ENCODE measurements at regions not wholly inside any gene's neighbourhood (a gene's known extent, or its start where the extent isn't known, plus 50 kb on each side); places are given as distances from the start of the nearest gene placed in this dataset.
"Not testable (repeated sequence)": the region's sequence is repeated elsewhere in the genome, so short reads cannot be mapped to it uniquely, and the experiment has no call there.

DNA sequence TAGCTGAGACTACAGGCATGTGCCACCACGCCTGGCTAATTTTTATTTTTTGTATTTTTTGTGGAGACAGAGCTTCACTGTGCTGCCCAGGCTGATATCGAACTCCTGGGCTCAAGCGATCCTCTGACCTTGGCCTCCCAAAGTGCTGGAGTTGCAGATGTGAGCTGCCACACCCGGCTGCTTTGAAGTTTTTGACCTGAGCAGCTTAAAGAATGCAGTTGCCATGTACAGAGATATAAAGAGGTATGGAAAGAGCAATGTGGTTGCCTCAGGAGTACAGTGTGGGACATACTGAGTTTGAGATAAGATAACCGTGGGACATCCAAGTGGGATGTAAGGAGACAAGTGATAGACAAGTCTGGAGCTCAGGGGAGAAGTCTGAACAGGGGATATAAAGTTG, 82.7 kb upstream of the LSM14A start:
- no peak overlapping the region for H3K4me3 ChIP-seq
- H3K9me3 ChIP-seq: no peaks in the 10 kb centered on the region
- intact Hi-C loops (cut with DNase I): no loop called here
- H3K36me3 ChIP-seq (replicated peaks in 1 of 2; ENCODE audit: insufficient read depth in 1 of 2, low read depth in 2 of 2): no peaks in the 10 kb centered on the region
- H3K27me3 ChIP-seq: no peaks in the 10 kb centered on the region
- DNase-seq (no peak), ATAC-seq (no peak)
- TF ChIP-seq, protein P1, sequence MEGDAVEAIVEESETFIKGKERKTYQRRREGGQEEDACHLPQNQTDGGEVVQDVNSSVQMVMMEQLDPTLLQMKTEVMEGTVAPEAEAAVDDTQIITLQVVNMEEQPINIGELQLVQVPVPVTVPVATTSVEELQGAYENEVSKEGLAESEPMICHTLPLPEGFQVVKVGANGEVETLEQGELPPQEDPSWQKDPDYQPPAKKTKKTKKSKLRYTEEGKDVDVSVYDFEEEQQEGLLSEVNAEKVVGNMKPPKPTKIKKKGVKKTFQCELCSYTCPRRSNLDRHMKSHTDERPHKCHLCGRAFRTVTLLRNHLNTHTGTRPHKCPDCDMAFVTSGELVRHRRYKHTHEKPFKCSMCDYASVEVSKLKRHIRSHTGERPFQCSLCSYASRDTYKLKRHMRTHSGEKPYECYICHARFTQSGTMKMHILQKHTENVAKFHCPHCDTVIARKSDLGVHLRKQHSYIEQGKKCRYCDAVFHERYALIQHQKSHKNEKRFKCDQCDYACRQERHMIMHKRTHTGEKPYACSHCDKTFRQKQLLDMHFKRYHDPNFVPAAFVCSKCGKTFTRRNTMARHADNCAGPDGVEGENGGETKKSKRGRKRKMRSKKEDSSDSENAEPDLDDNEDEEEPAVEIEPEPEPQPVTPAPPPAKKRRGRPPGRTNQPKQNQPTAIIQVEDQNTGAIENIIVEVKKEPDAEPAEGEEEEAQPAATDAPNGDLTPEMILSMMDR (IDR thresholded peaks at IDR 0.05): no peak
- TF ChIP-seq POLR2A (IDR thresholded peaks at IDR 0.05): no peak
- H3K27ac ChIP-seq: no peak overlapping the region
- H3K4me1 ChIP-seq: no peaks in the 10 kb centered on the region
- 60 to 61% methylated on average over 5 of the region's 5 CpGs for WGBS, 2 donors

DNA sequence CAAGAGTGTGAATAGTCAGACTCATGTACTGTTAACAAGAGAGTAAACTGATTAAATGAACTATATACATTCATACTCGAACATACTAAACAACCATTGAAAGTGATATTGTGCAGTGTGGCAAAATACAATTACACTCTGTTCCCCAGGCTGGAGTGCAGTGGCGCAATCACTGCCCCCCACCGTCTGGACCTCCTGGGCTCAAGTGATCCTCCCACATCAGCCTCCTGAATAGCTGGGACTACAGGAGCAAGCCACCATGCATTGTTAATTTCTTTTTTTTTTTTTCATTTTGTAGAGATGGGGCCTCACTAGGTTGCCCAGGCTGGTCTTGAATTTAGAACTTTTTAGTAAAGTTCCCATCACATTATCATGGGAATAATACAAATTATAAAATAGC, 77.3 kb upstream of the LSM14A start:
- no peak overlapping the region for H3K4me3 ChIP-seq
- no peak overlapping the region for H3K27ac ChIP-seq
- peaks cover 0 to 4% of the 10 kb centered on the region in 2 donors for H3K27me3 ChIP-seq
- no peaks in the 10 kb centered on the region for H3K36me3 ChIP-seq (replicated peaks in 1 of 2; ENCODE audit: insufficient read depth in 1 of 2, low read depth in 2 of 2)
- no peaks in the 10 kb centered on the region for H3K9me3 ChIP-seq
- intact Hi-C loops (cut with DNase I): no loop called here
- ATAC-seq (no peak), DNase-seq (no peak)
- H3K4me1 ChIP-seq: no peaks in the 10 kb centered on the region
- no peak for TF ChIP-seq POLR2A (IDR thresholded peaks at IDR 0.05)
- TF ChIP-seq, protein P1 (IDR thresholded peaks at IDR 0.05): no peak
- 57 to 63% methylated on average over 3 of the region's 3 CpGs for WGBS, 2 donors

DNA sequence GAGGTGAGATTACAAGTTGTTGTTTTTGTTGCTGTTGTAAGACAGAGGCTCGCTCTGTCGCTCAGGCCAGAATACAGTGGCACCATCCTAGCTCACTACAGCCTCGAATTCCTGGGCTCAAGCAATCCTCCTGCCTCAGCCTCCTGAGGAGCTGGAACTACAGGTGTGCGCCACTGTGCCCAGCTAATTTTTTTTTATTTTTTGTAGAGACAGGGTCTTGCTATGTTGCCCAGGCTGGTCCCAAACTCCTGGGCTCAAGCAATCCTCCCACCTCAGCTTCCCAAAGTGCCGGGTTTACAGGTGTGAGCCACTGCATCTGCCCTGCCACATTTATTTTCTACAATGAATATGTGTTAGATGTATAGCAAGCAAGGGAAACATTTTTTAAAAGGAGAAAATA, 76.9 kb upstream of the LSM14A start:
- WGBS, 2 donors: 82 to 85% methylated on average over 5 of the region's 5 CpGs
- intact Hi-C loops (cut with DNase I); H3K27me3 ChIP-seq; H3K4me3 ChIP-seq; H3K36me3 ChIP-seq (replicated peaks in 1 of 2; ENCODE audit: insufficient read depth in 1 of 2, low read depth in 2 of 2); H3K27ac ChIP-seq; H3K9me3 ChIP-seq; H3K4me1 ChIP-seq; ATAC-seq; DNase-seq: not testable (repeated sequence)

DNA sequence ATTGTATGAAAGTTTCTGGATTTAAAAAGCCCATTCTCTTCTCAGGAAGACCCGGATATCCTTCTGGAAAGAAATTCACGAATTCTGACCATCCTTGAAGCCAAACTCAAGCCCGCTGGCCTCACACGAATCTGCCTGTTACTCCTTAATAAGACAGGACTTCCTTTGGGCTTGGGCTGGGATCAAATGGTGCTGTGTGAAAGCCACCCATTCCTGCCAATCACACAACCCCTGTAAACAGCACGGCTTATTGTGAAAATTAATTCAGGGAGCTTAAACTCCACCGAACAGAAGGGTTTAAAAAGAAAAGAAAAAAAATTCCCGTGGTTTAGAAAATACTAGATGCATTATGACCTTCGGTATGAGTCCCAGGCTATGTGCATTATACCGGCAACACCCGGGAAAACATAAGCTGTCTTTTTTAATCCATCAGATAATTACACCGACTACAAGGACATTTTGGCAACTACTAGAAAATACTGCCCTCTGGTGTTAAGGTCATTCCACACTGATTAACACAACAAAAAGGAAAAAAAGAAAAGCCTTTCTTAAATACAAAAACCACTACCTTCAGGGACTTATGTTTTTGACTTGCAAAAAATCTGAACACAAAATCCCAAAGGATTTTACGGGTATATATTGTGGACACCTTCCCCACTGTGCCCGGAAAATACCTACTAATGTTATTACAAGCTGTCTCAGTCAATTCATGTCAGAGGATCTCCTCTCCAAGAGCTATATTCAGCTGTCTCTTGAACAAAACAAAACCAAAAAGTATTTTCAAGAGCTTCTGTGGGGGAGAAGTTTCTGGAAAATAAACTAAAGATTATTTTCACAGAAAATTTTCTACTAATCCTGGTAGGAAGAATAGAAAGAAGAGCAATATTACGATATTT, 76.0 kb upstream of the LSM14A start:
- H3K27me3 ChIP-seq: peaks cover 0 to 4% of the 10 kb centered on the region in 2 donors
- DNase-seq (peak in 1 of 4 donors; percentile 6), ATAC-seq (peak; percentile 67)
- TF ChIP-seq, protein P1 (IDR thresholded peaks at IDR 0.05): peak in 6 of 7 experiments; percentile 37 to 81 (median 80)
- no peak for TF ChIP-seq POLR2A (IDR thresholded peaks at IDR 0.05)
- H3K36me3 ChIP-seq (replicated peaks in 1 of 2; ENCODE audit: insufficient read depth in 1 of 2, low read depth in 2 of 2): no peaks in the 10 kb centered on the region
- intact Hi-C loops (cut with DNase I): no loop called here
- no peaks in the 10 kb centered on the region for H3K4me1 ChIP-seq
- WGBS, 2 donors: 23 to 24% methylated on average over 14 of the region's 14 CpGs
- no peak overlapping the region for H3K4me3 ChIP-seq
- H3K9me3 ChIP-seq: no peaks in the 10 kb centered on the region
- no peak overlapping the region for H3K27ac ChIP-seq

- Histone ChIP-seq H3K27ac (no peak overlapping the region), H3K36me3 (replicated peaks in 1 of 2; ENCODE audit: insufficient read depth in 1 of 2, low read depth in 2 of 2) (no peaks in the 10 kb centered on the region), H3K27me3 (no peaks in the 10 kb centered on the region), H3K4me3 (no peak overlapping the region), H3K4me1 (no peaks in the 10 kb centered on the region), H3K9me3 (no peaks in the 10 kb centered on the region)
- intact Hi-C loops (cut with DNase I): no loop called here
- 49 to 62% methylated on average over 5 of the region's 5 CpGs for WGBS, 2 donors
- DNase-seq (no peak), ATAC-seq (no peak)
- TF ChIP-seq POLR2A (IDR thresholded peaks at IDR 0.05): no peak
- TF ChIP-seq, protein P1 (IDR thresholded peaks at IDR 0.05): no peak
Measured at GRCh38 chr19:34104096-34104495, 68.2 kb upstream of the LSM14A start.
